DMS 273 (cell line): ENCODE measurements at regions not wholly inside any gene's neighbourhood (a gene's known extent, or its start where the extent isn't known, plus 50 kb on each side); places are given as distances from the start of the nearest gene placed in this dataset.
"Not testable (repeated sequence)": the region's sequence is repeated elsewhere in the genome, so short reads cannot be mapped to it uniquely, and the experiment has no call there.

Experiments used
- DNase-seq: peaks from one replicate; lab custom pipeline; 2025; ENCODE audit not compliant: unreplicated experiment; lab: John Stamatoyannopoulos, UW

DNA sequence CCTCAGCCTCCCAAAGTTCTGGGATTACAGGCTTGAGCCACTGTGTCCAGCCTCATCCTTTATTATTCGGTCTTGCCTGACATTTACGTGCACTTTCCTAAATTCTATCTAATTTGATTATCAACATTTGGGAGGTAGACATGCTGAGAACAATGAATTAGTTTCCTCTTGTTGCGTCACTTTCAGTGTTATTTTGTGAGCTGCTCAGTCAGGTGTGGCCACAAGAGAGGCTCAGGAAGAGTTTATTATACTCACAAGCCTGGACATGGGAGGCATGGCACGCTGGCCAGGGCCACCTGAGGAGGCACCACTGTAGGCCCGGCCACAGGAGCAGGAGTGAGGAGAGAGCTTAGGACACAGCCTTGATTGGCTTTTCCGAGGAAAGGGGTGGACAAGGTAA lies 59.7 kb upstream of the RBFOX2 start:
- DNase-seq = no peak

GRCh38 chr22:36087784-36088183 lies 59.2 kb upstream of the RBFOX2 start:
- no peak for DNase-seq

DNA sequence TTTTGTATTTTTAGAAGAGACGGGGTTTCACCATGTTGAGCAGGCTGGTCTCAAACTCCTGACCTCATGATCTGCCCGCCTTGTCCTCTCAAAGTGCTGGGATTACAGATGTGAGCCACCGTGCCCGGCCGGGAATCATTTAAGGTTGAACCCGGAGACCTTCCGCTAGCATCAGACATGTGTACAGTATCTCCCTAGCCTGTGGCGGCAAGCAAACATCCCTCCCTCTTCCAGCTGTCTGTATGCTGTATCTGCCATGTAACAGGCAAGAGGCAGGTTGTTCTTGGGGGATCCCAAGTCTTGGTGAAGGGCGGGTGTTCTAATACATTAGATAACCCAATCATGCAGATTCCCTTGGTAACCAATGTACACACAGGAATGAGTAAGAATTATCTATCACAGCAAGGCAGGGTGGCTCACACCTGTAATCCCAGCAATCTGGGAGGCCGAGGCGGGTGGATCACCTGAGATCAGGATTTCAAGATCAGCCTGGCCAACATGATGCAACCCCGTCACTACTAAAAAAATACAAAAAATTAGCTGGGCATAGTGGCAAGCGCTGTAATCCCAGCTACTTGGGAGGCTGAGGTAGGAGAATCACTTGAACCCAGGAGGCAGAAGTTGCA lies 58.1 kb upstream of the RBFOX2 start:
- no peak for DNase-seq

- DNase-seq = no peak
Measured at GRCh38 chr22:36086170-36086490, 57.5 kb upstream of the RBFOX2 start.

DNA sequence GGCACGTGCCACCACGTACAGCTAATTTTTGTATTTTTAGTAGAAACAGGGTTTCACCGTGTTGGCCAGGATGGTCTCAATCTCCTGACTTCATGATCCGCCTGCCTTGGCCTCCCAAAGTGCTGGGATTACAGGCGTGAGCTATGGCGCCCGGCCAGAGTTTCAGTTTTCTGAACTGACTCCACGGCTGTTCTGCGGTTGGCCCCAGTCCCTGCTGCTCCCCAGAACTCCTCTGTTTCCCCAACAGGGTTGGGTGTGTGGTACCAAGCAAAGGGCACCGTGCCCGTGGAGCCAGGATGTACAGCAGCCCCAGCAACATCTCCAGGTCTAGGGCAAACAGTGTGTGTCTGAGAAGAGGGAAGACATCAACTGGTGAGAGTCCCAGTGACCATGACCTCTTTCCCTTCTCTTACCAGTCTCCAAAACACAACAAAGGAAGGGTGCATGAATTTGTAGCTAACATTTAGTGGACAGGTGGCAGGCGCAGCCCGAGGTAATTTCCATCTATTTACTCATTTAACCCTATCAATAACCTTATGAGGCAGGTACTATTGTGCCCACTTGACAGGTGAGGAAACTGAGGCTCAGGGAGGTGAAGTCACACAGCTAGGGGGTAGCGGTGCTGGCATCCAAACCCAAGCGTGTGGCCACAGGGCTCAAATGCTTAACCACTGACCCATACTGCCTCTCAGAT lies 57.0 kb upstream of the RBFOX2 start:
- DNase-seq = no peak

GRCh38 chr22:36084717-36085116 lies 56.1 kb upstream of the RBFOX2 start:
- DNase-seq = no peak

GRCh38 chr22:36083056-36083455 lies 54.4 kb upstream of the RBFOX2 start:
- DNase-seq = no peak

- no peak for DNase-seq
Measured at GRCh38 chr22:36081023-36081431, 52.4 kb upstream of the RBFOX2 start.

- not testable (repeated sequence) for DNase-seq
Measured at GRCh38 chr22:36080281-36080680, 51.7 kb upstream of the RBFOX2 start.

DNA sequence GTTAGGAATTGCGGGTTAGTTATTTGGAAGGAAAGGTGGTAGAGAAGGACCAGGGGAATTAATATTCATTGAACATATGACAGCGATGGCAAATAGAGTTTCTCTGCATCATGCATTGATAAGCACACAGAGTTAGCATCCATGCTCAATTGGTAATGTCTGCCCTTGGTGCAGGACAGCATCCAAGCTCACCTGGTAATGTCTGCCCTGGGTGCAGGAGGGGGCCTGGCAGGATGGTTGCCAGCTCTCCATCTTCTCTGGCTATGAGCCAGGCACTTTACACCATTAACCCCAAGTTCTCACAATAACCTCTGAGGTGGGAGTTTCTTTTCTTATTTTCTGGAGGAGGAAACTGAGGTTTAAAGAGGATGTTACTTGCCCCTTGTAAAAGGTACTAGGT lies 50.4 kb upstream of the RBFOX2 start:
- peak; percentile 8 for DNase-seq
